HG03439 (cell line): ENCODE measurements at regions not wholly inside any gene's neighbourhood (a gene's known extent, or its start where the extent isn't known, plus 50 kb on each side); places are given as distances from the start of the nearest gene placed in this dataset.

Experiments used
- ATAC-seq: cut with Tn5 transposase; IDR thresholded peaks from one replicate; pipeline ENCODE4 v1.9.1; 2021; ENCODE audit warnings: mild to moderate bottlenecking, moderate library complexity; ENCODE audit not compliant: unreplicated experiment

DNA sequence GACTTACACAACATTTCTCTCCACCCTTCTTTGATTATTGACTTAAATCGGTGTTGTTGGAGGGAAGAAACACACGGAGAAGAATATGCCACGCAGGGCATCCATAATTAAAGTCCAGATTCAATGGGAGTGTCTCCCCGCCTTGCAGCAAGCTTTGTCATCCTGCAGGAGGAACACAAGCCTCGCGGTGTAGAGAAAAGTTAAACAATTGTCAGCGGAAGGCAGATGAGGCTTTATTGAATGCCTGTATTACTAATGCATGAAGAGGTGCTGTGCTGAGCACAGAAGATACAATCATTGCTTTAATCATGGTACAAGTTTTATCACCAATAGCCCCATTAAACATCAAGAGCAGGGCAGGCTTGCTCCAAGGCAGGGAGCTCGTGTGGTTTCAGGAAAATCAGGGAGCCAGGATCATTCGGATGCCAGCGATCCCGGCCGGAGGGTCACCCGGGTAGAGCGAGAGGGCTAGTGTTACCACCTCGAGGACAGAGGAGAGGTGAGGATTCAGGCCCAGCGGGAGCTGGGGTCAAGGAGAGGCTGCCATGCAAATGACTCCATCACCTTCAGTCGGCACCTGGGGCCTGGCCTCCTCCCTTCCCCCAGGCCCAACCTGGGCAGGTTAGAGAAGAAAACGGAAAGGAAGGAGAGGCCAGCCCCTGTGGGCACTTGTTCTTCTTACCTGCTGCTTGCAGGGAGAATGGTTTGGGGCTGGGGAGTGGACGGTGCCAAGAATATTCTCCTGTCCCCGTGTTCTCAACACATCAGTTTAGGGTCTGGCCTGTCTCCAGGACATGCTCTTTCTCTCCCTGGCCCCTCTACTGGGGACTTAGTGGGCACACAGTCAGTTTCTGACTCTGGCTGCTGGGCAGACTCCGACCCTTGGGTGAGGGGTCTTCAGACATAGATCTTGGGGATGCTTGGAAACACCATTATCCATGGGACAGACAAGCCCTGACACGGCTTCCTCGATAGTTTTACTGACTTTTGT is 289.5 kb downstream of the IRX2 start:
- ATAC-seq, result no peak

DNA sequence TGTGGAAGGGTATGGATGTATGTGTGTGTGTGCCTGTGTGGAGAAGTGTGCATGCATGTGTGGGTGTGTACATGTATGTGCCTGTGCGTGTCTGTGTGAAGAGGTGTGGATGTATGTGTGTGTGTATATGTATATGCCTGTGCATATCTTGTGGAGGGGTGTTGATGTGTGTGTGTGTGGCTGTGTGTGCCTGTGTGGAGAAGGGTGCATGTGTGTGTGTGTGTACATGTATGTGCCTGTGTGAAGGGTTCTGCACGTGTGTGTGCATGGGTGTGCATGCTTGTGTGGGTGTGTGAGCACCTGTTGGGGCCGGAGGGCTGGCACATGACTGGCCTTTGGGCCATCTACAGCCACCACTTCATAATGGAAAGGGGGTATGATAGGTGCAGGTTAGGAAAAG is 291.4 kb downstream of the IRX2 start:
- ATAC-seq, result no peak

- ATAC-seq, result no peak
Observed at GRCh38 chr5:2459251-2459650, 292.2 kb downstream of the IRX2 start.

GRCh38 chr5:2455878-2456277 is 295.6 kb downstream of the IRX2 start:
- ATAC-seq, result no peak

DNA sequence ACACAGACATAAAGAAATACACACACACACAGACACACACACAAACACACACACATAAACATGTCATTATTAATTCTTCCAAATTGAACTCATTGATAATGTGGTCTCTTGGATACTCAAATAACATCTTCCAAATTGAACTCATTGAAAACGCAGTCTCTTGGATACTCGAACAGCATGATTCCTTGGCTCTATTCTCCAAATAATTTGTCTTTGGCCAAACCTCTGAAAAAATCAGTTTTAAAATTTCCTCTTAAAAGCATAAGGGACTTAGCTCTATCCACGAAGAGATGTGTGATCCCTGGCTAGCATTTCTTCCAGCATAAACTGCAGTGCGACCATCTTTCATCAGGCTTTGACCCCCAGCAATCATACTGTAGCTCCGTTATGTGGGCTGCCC is 296.6 kb downstream of the IRX2 start:
- no peak for ATAC-seq

GRCh38 chr5:2453781-2454180 is 297.7 kb downstream of the IRX2 start:
- no peak for ATAC-seq

- no peak for ATAC-seq
Observed at GRCh38 chr5:2451100-2451499, 300.4 kb downstream of the IRX2 start.

DNA sequence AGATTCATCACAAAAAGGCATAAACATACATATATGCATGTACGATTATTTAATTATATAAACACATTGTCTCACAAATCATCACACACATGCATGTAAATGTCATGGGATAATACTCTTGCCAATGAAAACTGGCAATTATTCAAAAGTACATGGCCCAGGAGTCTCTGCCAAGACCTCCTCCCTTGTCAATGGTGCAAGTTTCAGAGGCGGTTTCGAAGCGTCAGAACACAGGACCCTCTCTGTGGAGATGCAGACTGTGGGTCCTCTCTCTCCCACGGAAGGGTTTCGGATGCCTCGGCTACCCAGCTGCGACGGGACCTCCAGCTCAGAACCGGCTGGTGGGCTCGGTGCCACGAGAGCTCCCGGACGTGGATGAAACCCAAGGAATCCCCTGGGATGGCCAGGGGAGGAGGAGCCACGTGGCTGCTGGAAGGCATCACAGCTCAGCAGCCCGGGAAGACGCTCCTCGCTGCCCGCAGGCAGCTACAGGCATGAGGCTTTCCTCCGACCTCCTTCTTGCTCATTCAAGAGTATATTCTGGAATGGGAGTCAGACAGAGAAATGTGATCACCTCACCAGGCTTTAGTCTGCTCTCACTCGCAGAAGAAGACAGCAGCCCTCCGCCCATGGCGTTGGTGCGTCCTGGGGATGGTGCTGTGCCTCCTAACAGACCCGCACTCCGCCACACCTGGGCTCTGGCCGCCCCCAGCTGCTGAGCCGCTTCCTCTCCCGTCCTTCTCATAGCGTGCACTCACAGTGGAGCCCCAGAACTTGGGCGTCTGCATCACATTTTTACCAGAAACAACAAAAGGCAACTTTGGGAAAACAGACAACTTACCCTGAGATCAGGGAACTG is 308.8 kb downstream of the IRX2 start:
- no peak for ATAC-seq

DNA sequence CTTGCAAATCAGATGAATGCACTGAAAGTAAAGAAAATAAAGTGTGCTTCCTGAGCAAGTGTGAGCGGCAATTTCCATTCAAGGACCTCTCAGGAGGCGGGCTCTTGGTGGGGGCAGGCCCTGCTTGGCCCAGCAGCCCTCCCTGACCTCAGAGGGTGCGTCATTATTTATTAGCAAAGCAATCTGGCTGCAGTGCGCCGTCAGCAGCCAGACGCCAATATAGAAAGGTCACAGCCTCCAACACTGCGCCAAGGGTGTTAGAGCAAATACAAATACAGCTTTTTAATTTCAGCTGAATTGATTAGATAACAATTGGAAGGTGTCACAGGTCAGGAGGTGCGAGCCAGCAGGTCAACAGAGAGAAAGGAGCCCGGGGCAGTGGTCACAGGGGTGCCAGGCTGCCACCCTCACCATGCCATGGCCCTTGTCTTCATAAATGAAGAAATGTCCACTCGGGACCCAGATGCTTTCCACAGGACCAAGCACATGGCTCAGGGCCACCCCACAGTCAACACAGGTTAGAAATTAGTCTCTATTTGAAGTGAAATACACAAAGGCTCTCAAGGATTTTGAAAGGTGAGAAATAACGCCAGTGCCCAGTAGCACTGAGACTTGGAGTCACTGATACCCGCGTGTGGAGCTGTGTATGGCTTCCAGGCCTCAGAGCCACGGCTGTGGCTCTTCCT is 309.8 kb downstream of the IRX2 start:
- ATAC-seq, result no peak

- ATAC-seq, result no peak
Observed at GRCh38 chr5:2439608-2440007, 311.9 kb downstream of the IRX2 start.

- no peak for ATAC-seq
Observed at GRCh38 chr5:2433086-2433485, 318.4 kb downstream of the IRX2 start.

- ATAC-seq, result no peak
Observed at GRCh38 chr5:2432076-2432920, 319.2 kb downstream of the IRX2 start.

GRCh38 chr5:2430606-2431005 is 320.9 kb downstream of the IRX2 start:
- ATAC-seq, result no peak

DNA sequence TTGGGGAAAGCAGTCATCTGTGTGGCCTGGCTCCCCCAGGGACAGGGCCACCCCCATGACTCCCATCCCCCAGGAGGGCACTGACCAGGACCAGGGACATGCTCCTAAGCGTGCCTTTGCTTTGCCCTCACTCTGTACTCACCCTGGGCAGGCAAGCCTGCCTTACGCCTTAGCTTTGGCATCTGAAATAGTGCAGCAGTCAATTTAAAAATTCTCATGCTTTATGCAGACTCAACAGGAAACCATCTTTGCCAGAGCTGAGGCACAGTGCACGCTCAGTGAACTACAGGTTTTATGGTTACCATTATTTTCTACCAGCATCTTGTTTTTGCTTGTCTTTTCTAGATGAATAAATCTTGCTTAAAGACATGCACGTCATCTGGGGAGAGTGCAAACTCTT is 323.5 kb downstream of the IRX2 start:
- no peak for ATAC-seq

GRCh38 chr5:2423634-2424033 is 327.8 kb downstream of the IRX2 start:
- no peak for ATAC-seq

DNA sequence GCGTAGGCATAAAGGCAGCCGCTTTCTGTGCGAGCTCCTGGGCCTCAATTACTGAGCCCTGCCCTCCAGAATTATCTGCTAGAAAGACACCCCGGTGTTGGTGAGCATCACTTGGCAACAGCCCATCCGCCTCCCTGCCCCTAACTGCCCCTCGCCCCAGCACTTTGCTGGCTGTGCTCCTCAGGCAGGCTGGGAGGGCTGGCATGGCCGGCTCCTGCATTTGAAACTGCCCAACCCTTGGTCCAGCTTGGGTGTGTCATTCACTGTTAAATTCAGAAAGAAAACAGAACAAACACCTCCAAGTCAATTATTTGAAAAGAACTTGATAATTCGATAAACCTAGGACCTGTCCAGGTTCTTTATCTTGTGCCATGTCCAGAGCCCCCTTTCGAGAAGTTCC is 334.2 kb downstream of the IRX2 start:
- ATAC-seq, result no peak

DNA sequence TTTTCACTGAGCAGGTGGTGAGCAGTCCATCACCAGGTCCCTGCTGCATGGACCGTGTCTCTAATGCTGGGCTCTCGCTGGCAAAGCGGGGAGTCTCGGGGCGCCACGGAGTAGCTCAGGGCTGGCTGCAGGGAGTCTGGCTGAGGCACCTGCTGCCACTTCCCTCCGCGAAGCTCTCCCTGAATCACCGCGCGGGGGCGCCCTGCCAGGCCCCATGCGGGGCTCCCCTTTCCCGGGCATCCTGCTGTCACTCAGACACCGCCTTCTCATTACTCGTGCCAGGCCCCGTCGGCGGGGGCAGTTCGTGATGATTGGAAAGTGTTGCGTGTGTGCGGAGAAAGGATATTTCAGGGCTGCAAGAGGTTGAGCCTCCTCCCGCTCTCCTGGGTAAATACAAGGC is 335.8 kb downstream of the IRX2 start:
- ATAC-seq, result no peak

DNA sequence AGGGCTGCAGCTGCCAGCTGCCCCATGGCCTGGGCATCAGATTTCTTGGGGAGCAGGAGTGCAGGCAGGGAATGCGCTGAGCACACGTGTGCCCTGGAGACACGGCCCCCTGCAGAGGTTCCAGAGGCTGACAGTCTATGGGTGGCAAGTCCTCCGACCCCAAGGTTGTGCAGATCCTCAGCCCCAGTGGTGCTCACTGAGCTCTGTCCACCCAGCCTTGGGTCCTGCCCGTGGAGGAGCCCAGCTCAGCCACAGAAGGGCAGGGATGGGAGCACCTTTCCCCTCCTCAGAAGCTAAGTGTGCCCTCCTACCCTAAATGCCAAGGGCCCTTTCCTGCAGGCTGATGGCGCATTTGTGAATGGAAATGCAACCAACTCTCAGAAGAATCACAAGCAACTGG is 341.0 kb downstream of the IRX2 start:
- ATAC-seq, result no peak

DNA sequence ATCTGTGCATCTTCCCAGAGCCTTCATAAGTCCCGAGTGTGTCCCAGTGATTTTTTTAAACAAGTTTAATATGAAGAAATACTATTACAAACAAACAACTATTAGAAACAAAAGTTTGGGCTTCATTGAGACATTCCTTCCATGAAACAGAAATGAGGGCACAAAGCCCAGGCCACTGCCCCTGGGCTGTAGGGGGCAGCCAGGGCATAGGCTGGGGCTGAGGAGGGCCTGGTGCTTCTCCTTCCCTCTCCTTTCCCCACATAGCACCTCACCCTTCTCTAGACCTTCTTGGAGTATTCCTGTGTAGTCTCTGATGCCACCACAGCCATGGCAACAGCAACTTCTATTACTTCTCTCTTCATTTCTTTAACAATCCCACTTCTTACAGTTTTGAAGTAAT is 348.2 kb downstream of the IRX2 start:
- ATAC-seq, result no peak

GRCh38 chr5:2399804-2400203 is 351.7 kb downstream of the IRX2 start:
- ATAC-seq, result no peak
